Activated CD4-positive, alpha-beta T cell treated with anti-CD3 and anti-CD28 coated beads, Interleukin-2, amount 50 U/mL, for 4 hours (primary cell): ENCODE measurements at regions not wholly inside any gene's neighbourhood (a gene's known extent, or its start where the extent isn't known, plus 50 kb on each side); places are given as distances from the start of the nearest gene placed in this dataset.

Experiments used
- DNase-seq, 2 experiments: peaks; one replicate each; pipeline ENCODE4 v3.0.0-alpha.2; 2020

GRCh38 chr2:7225848-7226247 lies 308.6 kb downstream of the RNF144A start:
- DNase-seq, result no peak

- DNase-seq, result no peak
Measured at GRCh38 chr2:7226501-7226900, 309.3 kb downstream of the RNF144A start.

- no peak for DNase-seq
Measured at GRCh38 chr2:7233126-7233525, 315.9 kb downstream of the RNF144A start.

GRCh38 chr2:7237466-7237865 lies 320.3 kb downstream of the RNF144A start:
- DNase-seq, result no peak

- DNase-seq, result no peak
Measured at GRCh38 chr2:7239078-7239477, 321.9 kb downstream of the RNF144A start.

GRCh38 chr2:7241041-7241745 lies 324.0 kb downstream of the RNF144A start:
- DNase-seq, result no peak

GRCh38 chr2:7242189-7242867 lies 325.1 kb downstream of the RNF144A start:
- DNase-seq, result no peak

GRCh38 chr2:7243276-7243675 lies 326.1 kb downstream of the RNF144A start:
- DNase-seq, result no peak

GRCh38 chr2:7256377-7256776 lies 339.2 kb downstream of the RNF144A start:
- no peak for DNase-seq

GRCh38 chr2:7262727-7263126 lies 345.5 kb downstream of the RNF144A start:
- DNase-seq, result no peak

- no peak for DNase-seq
Measured at GRCh38 chr2:7264791-7265190, 347.6 kb downstream of the RNF144A start.

GRCh38 chr2:7265286-7265685 lies 348.1 kb downstream of the RNF144A start:
- DNase-seq, result no peak

- DNase-seq, result no peak
Measured at GRCh38 chr2:7269106-7269643, 352.0 kb downstream of the RNF144A start.

- no peak for DNase-seq
Measured at GRCh38 chr2:7270011-7270431, 352.8 kb downstream of the RNF144A start.

GRCh38 chr2:7272210-7272609 lies 355.0 kb downstream of the RNF144A start:
- DNase-seq, result no peak

- DNase-seq, result no peak
Measured at GRCh38 chr2:7278984-7279383, 361.8 kb downstream of the RNF144A start.

- no peak for DNase-seq
Measured at GRCh38 chr2:7279421-7279949, 362.3 kb downstream of the RNF144A start.

GRCh38 chr2:7280790-7281189 lies 363.6 kb downstream of the RNF144A start:
- DNase-seq, result no peak

GRCh38 chr2:7281231-7282201 lies 364.3 kb downstream of the RNF144A start:
- DNase-seq, result no peak

GRCh38 chr2:7286120-7286519 lies 368.9 kb downstream of the RNF144A start:
- DNase-seq, result no peak

GRCh38 chr2:7288484-7288883 lies 371.3 kb downstream of the RNF144A start:
- DNase-seq, result no peak

GRCh38 chr2:7289697-7290096 lies 372.5 kb downstream of the RNF144A start:
- no peak for DNase-seq

- no peak for DNase-seq
Measured at GRCh38 chr2:7292154-7292691, 375.0 kb downstream of the RNF144A start.
